NCI-H1092 (cell line): ENCODE measurements at regions not wholly inside any gene's neighbourhood (a gene's known extent, or its start where the extent isn't known, plus 50 kb on each side); places are given as distances from the start of the nearest gene placed in this dataset.

ENCODE experiments used
- DNase-seq: peaks from one replicate; lab custom pipeline; 2025; lab: John Stamatoyannopoulos, UW

DNA sequence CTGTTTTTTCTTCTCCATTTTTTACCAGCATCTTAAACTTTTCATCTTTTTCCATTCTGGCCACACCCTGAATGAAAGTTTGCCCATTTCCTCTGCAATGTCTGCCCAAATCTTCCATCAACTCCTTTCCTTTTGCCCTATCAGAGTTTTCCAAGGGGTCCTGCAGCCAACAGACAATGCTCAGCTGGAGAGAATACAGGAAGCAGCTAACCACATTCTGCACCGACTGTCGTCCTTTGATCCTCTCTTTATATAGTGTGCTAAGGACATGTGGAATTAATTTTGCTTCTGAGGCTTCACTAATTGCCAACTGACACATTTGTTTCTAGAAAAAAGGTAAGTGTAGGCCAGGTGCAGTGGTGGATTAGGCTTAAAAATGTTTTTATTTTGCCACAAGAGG is 50.5 kb upstream of the DLX2 start:
- no peak for DNase-seq

- no peak for DNase-seq
These were observed 51.1 kb upstream of the DLX2 start for GRCh38 chr2:172153757-172154156.

- no peak for DNase-seq
These were observed 53.1 kb upstream of the DLX2 start for GRCh38 chr2:172155752-172156151.

DNA sequence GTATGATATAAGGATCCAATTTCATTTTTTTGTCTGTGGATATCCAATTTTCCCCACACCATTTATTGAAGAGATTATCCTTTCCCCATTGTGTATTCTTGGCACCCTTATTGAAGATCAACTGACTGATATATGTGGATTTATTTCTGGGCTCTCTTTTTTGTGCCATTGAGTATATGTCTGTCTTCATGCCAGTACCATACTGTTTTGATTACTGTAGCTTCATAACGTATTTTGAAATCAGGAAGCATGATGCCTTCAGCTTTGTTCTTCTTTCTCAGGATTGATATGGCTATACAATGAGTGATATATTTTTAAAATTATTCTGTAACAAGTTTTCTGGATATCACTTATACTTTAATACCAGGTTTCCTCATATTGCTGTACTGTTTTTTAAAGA is 58.1 kb upstream of the DLX2 start:
- DNase-seq: no peak

DNA sequence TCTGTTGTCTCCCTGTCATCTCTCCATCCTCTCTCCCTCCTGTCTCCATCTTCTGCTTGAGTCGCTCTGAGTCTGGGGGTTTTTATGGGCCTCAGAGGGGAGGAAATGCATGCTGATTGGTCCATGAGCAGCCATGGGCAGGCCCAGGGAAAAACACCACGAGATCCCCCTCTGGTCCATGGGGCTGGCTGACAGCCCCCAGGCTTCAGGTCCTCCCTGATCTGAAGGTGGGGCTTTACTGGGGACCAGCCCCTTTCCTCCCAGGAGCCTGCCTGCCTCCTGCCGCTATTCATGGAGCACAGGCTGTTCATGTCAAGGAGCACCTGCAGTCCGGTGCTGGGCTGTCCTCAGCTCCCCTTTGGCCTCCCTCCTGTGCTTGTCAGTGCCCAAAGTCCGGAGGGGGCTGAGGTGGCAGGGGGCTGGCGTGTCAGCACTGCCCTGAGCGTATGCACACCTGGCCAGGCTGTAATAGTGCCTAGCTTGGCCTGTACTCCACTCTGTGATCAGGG is 59.6 kb upstream of the DLX2 start:
- DNase-seq: no peak

- no peak for DNase-seq
These were observed 60.1 kb upstream of the DLX2 start for GRCh38 chr2:172162739-172163336.

DNA sequence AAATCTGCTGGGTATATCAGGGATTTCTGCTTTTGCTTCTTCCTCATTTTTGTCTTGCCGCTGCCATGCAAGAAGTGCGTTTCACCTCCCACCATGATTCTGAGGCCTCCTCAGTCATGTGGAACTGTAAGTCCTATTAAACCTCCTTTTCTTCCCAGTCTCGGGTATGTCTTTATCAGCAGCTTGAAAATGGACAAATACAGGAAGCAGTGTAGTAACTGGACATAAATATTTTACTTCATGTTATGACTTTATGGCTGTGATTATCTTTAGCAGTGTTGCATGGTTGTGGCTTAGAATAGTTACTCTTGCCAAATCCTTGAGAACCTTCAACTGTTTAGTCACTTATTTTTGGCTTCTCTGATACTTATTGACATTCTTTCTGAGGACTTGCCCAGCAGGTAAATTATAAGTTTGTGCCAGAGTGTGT is 66.2 kb upstream of the DLX2 start:
- DNase-seq: no peak

GRCh38 chr2:172169611-172170010 is 66.9 kb upstream of the DLX2 start:
- DNase-seq: no peak

DNA sequence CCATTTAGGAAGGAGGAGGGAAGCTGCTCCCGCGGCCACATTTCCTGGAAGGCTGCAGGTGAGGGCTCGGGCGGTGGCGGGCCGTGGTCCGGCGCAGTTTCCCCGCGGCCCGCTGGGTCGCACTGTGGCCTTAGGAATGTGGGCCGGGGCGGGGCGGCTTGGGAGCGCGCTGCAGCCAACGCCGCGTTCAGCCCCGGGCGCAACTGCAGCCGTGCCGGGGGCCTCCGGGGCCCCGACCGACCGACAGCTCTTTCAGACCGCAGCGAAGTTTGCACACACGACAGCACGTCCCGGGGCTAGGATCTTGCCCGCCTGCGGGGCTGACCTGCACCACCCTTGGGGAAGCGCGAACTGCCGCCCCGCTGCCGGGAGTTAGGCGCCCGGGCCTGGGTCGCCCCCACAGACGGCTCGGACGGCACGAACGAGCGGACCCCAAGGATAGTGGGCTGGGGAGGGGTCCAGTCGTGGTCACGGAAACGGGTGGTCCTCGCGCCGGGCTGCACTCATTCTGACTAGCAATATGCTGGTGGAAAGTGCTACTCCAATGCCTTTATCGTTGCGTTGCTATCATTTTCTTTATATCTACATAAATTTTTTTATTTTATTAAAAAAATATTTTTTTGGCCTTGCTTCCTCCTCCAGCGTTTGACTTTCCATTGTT is 69.9 kb upstream of the DLX2 start:
- no peak for DNase-seq

GRCh38 chr2:172173174-172173706 is 70.5 kb upstream of the DLX2 start:
- DNase-seq: no peak

- DNase-seq: no peak
These were observed 74.9 kb upstream of the DLX2 start for GRCh38 chr2:172177581-172177980.

- DNase-seq: no peak
These were observed 75.3 kb upstream of the DLX2 start for GRCh38 chr2:172177996-172178395.

DNA sequence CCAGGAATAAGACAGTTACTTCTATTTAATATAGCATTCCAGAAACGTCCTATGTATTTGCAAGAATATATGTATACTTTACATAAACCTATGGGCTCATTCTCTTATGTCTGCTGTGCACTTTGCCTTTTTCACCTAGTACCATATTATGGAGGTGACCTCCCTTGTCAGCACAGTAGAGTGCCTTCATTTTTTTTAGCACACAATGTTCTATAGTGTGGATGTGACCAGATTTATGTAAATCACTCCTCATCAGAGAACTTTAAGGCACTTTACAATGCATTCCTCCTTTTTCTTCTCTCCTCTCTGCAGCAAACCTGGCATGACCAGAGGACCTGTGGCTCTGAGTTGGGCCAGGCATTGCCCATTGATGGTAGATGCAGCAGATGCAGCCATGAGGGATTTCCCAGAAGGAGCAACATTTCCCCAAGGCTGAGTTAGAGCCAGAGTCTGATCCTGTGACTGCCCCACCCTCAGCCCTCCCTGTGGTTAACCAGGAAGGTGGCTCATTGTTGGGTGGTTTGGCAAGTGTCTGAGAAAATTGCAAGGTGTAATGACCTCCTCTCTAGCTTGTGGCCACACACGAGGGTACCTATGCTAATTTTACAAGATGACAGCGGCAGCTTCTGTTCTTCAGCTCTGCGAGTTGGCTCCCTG is 76.5 kb upstream of the DLX2 start:
- DNase-seq: no peak

GRCh38 chr2:172181840-172182239 is 79.1 kb upstream of the DLX2 start:
- DNase-seq: no peak

DNA sequence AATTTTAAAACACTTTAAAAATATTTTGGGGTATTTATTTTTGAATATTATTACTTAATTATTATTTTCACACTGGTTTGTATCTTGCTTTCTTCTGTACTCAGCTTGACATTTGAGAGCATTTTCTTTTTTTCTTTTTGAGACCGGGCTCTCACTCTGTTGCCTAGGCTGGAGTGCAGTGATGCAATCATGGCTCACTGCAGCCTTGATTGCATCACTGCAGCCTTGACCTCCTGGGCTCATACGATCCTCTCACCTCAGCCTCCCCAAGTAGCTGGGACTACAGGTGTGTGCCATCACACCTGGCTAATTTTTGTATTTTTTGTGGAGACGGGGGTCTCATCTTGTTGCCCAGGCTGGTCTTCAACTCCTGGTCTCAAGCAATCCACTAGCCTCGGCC is 79.9 kb upstream of the DLX2 start:
- DNase-seq: no peak

- no peak for DNase-seq
These were observed 90.8 kb upstream of the DLX2 start for GRCh38 chr2:172193331-172194089.

DNA sequence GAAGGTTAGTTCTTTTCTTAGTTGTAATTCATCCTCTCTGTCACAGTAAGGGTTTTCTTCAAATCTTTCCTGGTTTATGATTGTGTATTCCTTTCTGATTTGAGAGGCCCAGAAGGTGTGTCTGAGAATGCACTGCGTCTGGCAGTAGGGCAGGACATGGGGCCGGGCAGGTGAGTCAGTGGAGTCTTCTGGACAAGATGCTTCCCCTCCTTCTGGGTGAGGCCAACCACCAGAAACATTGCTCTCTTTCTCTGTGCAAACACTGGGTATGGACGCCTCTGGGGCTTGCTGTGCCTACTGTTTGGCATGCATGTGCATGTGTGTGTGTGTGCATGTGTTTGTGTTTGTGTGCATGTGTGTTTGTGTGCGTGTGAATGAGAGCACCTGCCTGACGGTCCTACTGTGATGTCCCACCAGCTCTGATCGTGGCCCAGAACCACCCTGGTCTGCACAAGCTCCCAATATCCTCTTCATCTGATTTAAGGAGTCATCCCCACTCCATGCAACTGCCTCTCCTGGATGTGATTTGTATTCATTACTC is 93.2 kb upstream of the DLX2 start:
- DNase-seq: no peak

- no peak for DNase-seq
These were observed 94.2 kb upstream of the DLX2 start for GRCh38 chr2:172196768-172197431.

- no peak for DNase-seq
These were observed 95.7 kb upstream of the DLX2 start for GRCh38 chr2:172198361-172198760.

DNA sequence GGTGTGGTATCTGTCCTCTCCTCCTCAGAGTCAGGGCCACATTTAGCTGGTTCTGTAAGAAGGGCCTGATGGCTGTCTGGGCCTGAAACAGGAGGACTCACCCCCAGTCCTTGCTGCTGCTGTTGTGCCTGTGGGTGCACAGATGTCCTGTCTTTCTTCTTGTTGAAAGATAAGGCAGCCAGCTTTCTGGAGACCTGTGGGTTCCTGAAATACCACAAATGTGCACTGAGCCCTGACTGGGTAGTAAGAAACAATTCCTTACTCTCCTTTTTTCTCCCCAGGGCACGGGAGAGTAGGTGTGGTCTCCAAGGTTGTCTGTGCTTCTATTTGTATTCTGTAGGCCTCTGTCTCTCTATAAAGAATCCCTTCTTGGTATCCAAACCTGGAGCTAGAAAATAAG is 96.2 kb upstream of the DLX2 start:
- no peak for DNase-seq

- no peak for DNase-seq
These were observed 97.9 kb upstream of the DLX2 start for GRCh38 chr2:172200495-172201085.
